GM18858 (cell line): ENCODE measurements at regions not wholly inside any gene's neighbourhood (a gene's known extent, or its start where the extent isn't known, plus 50 kb on each side); places are given as distances from the start of the nearest gene placed in this dataset.
"Not testable (repeated sequence)": the region's sequence is repeated elsewhere in the genome, so short reads cannot be mapped to it uniquely, and the experiment has no call there.

ENCODE experiments used
- ATAC-seq: cut with Tn5 transposase; IDR thresholded peaks from one replicate; pipeline ENCODE4 v1.9.1; 2021; ENCODE audit not compliant: unreplicated experiment

- no peak for ATAC-seq
Measured at GRCh38 chr20:55439070-55439469, 566.2 kb downstream of the CBLN4 start.

- ATAC-seq, result no peak
Measured at GRCh38 chr20:55437798-55438415, 567.4 kb downstream of the CBLN4 start.

- ATAC-seq, result no peak
Measured at GRCh38 chr20:55424968-55425367, 580.4 kb downstream of the CBLN4 start.

- no peak for ATAC-seq
Measured at GRCh38 chr20:55424476-55424875, 580.8 kb downstream of the CBLN4 start.

GRCh38 chr20:55417836-55418235, 587.5 kb downstream of the CBLN4 start:
- no peak for ATAC-seq

GRCh38 chr20:55415567-55416142, 589.7 kb downstream of the CBLN4 start:
- no peak for ATAC-seq

- not testable (repeated sequence) for ATAC-seq
Measured at GRCh38 chr20:55412508-55412907, 592.8 kb downstream of the CBLN4 start.

GRCh38 chr20:55406891-55407290, 598.4 kb downstream of the CBLN4 start:
- ATAC-seq, result no peak

GRCh38 chr20:55394592-55394991, 610.7 kb downstream of the CBLN4 start:
- no peak for ATAC-seq

- ATAC-seq, result no peak
Measured at GRCh38 chr20:55390791-55391190, 614.5 kb downstream of the CBLN4 start.

- ATAC-seq, result no peak
Measured at GRCh38 chr20:55386686-55387085, 618.6 kb downstream of the CBLN4 start.

GRCh38 chr20:55375920-55376319, 629.4 kb downstream of the CBLN4 start:
- no peak for ATAC-seq

GRCh38 chr20:55365745-55366144, 639.6 kb downstream of the CBLN4 start:
- no peak for ATAC-seq

GRCh38 chr20:55360895-55361294, 644.4 kb downstream of the CBLN4 start:
- ATAC-seq, result no peak

GRCh38 chr20:55354720-55355119, 650.6 kb downstream of the CBLN4 start:
- ATAC-seq, result no peak

- no peak for ATAC-seq
Measured at GRCh38 chr20:55353206-55353605, 652.1 kb downstream of the CBLN4 start.

GRCh38 chr20:55348223-55348622, 657.1 kb downstream of the CBLN4 start:
- no peak for ATAC-seq

- ATAC-seq, result no peak
Measured at GRCh38 chr20:55342822-55343221, 662.5 kb downstream of the CBLN4 start.

GRCh38 chr20:55333798-55334197, 671.5 kb downstream of the CBLN4 start:
- ATAC-seq, result no peak

GRCh38 chr20:55329108-55329507, 676.2 kb downstream of the CBLN4 start:
- ATAC-seq, result no peak

- ATAC-seq, result no peak
Measured at GRCh38 chr20:55322745-55323144, 682.6 kb downstream of the CBLN4 start.

- ATAC-seq, result no peak
Measured at GRCh38 chr20:55316753-55317152, 688.6 kb downstream of the CBLN4 start.

GRCh38 chr20:55310844-55311243, 694.5 kb downstream of the CBLN4 start:
- not testable (repeated sequence) for ATAC-seq
